ENCODE measurements at regions not wholly inside any gene's neighbourhood (a gene's known extent, or its start where the extent isn't known, plus 50 kb on each side); places are given as distances from the start of the nearest gene placed in this dataset.

DNA sequence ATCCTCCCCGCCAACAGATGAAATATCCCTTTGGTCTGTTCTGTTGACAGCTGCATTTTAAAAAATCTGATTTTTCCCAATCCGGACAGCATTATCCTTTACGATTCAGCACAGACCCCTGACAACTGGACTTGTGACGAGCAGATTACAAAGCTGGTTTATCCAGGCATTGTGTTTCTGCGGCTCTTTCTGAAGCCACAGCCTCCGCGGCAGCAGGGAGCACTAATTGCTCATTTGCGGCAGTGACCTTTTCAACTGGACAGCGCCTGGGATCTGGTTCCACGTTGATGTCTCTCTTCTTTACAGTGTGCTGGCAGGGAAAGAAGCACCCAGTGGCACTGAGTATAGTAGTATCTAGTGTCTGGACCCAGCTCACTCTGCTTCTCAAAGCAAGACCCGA lies 351.2 kb downstream of the ZNF608 start:
- Histone ChIP-seq H3K27ac (no peak overlapping the region), H3K36me3 (no peaks in the 10 kb centered on the region), H3K4me1 (no peaks in the 10 kb centered on the region), H3K9me3 (peaks cover 0 to 8% (median 7%) of the 10 kb centered on the region in 4 donors), H3K4me3 (no peak overlapping the region), H3K27me3 (no peaks in the 10 kb centered on the region)
- intact Hi-C loops (cut with DNase I; ENCODE audit: low total_unique reads) = no loop called here
- WGBS, 5 donors = 57 to 74% (median 66%) methylated on average over 10 to 11 of the region's 11 CpGs
- DNase-seq = peak in 1 of 2 donors; percentile 48
- TF ChIP-seq POLR2A (IDR thresholded peaks at IDR 0.05) (no peak), POLR2AphosphoS5 (IDR thresholded peaks at IDR 0.05) (no peak), EP300 (IDR thresholded peaks at IDR 0.05) (no peak)
- TF ChIP-seq, protein P1, sequence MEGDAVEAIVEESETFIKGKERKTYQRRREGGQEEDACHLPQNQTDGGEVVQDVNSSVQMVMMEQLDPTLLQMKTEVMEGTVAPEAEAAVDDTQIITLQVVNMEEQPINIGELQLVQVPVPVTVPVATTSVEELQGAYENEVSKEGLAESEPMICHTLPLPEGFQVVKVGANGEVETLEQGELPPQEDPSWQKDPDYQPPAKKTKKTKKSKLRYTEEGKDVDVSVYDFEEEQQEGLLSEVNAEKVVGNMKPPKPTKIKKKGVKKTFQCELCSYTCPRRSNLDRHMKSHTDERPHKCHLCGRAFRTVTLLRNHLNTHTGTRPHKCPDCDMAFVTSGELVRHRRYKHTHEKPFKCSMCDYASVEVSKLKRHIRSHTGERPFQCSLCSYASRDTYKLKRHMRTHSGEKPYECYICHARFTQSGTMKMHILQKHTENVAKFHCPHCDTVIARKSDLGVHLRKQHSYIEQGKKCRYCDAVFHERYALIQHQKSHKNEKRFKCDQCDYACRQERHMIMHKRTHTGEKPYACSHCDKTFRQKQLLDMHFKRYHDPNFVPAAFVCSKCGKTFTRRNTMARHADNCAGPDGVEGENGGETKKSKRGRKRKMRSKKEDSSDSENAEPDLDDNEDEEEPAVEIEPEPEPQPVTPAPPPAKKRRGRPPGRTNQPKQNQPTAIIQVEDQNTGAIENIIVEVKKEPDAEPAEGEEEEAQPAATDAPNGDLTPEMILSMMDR (IDR thresholded peaks at IDR 0.05) = no peak

DNA sequence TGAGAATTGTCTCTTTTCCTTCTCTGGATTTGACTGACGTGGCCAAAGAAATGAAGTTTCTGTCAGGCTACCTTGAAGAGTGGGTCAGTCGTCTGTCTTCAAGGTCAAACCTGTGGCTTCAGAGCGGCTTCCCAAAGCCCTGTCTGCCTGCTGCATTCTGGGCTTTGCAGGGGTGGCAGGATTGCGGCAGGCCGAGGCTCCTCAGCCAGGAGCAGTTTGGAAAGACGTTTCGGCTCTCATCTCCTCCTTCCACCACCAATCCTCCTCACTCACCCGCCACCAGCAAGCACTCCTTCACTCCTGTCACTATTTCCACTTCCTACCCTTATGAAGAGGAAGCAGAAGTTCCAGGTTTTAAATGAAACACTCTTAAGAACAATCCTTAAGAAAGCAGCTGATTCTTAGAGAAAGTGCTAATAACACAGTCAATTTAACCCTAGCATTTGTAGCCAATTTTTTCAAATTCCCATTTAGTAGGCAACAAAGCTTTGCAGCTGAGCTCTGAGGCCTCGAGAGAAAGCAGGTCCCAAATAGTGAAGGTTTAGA lies 351.7 kb downstream of the ZNF608 start:
- Histone ChIP-seq H3K4me1 (no peaks in the 10 kb centered on the region), H3K36me3 (no peaks in the 10 kb centered on the region), H3K9me3 (peaks cover 0 to 13% (median 11%) of the 10 kb centered on the region in 4 donors), H3K4me3 (no peak overlapping the region), H3K27me3 (no peaks in the 10 kb centered on the region), H3K27ac (no peak overlapping the region)
- WGBS, 5 donors = 80 to 91% (median 89%) methylated on average over 9 of the region's 9 CpGs
- intact Hi-C loops (cut with DNase I; ENCODE audit: low total_unique reads) = no loop called here
- TF ChIP-seq, protein P1 (IDR thresholded peaks at IDR 0.05) = no peak
- no peak for TF ChIP-seq POLR2A (IDR thresholded peaks at IDR 0.05)
- TF ChIP-seq EP300 (IDR thresholded peaks at IDR 0.05) = no peak
- TF ChIP-seq POLR2AphosphoS5 (IDR thresholded peaks at IDR 0.05) = no peak
- DNase-seq = no peak

DNA sequence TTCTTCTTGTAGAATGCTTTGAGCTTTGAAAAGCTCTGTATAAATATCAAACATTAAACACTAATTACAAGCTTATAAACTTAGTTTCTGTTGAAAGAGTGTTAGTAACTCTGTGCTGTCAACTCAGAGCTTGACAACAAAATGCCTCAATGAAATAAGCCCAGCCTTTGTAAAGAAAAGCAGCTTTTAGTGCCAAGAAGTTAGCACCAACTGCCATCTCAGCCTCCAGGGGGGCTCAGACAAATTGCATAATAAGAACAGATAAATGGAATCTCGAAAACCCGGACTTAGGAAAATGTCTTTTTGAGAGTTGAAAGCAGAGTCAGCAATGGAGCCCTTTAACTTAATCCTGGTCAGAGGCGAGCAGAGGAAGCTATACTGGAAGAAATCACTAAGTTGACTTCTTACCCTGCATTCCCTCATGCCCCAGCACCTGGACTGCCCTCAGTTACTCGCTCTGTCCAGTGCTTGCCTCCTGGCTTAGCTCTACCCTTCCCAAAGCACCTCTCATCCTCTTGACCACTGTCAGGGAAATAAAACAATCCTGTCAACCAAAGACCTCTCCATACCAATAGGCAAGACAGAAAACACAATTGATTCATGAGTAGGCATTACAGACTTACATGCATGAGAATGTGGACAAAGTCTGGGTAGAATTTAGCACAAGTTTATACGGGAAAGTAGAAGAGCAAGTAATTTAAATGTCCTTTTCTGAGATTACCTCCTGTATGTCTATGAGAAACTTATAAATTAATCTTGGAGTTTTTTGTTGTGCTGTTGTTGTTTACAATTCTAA lies 352.7 kb downstream of the ZNF608 start:
- peaks cover 0 to 21% (median 15%) of the 10 kb centered on the region in 4 donors for H3K9me3 ChIP-seq
- DNase-seq = no peak
- intact Hi-C loops (cut with DNase I; ENCODE audit: low total_unique reads) = no loop called here
- no peaks in the 10 kb centered on the region for H3K36me3 ChIP-seq
- H3K4me3 ChIP-seq = no peak overlapping the region
- no peak overlapping the region for H3K27ac ChIP-seq
- TF ChIP-seq POLR2AphosphoS5 (IDR thresholded peaks at IDR 0.05) (no peak), POLR2A (IDR thresholded peaks at IDR 0.05) (no peak), EP300 (IDR thresholded peaks at IDR 0.05) (no peak)
- TF ChIP-seq, protein P1 (IDR thresholded peaks at IDR 0.05) = no peak
- 80 to 90% (median 82%) methylated on average over 5 of the region's 5 CpGs for WGBS, 5 donors
- no peaks in the 10 kb centered on the region for H3K27me3 ChIP-seq
- H3K4me1 ChIP-seq = no peaks in the 10 kb centered on the region

DNA sequence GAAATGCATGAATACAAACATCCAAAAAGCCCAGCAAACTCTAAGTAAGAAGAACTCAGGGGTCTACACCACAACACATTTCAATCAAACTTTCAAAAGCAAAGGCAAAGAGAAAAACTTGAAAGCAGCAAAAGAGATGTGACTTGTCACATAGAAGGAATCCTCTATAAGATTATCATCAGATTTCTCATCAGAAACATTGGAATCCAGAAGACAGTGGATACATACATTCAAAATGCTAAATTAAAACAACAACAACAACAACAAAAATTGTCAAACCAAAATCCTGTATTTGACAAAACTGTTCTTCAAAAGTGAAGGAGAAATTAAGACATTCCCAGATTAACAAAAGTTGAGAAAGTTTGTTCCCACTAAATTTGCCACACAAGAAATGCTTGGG lies 362.7 kb downstream of the ZNF608 start:
- DNase-seq = no peak
- intact Hi-C loops (cut with DNase I; ENCODE audit: low total_unique reads) = no loop called here
- no peak overlapping the region for H3K4me3 ChIP-seq
- TF ChIP-seq, protein P1 (IDR thresholded peaks at IDR 0.05) = no peak
- TF ChIP-seq POLR2AphosphoS5 (IDR thresholded peaks at IDR 0.05) = no peak
- TF ChIP-seq POLR2A (IDR thresholded peaks at IDR 0.05) = no peak
- no peak for TF ChIP-seq EP300 (IDR thresholded peaks at IDR 0.05)
- H3K27ac ChIP-seq = no peak overlapping the region
- H3K36me3 ChIP-seq = no peaks in the 10 kb centered on the region
- H3K9me3 ChIP-seq = peaks cover 0 to 31% (median 24%) of the 10 kb centered on the region in 4 donors
- no peaks in the 10 kb centered on the region for H3K4me1 ChIP-seq
- H3K27me3 ChIP-seq = no peaks in the 10 kb centered on the region

Measured in stomach (tissue), 8 donors.